H1 (cell line): ENCODE measurements at regions not wholly inside any gene's neighbourhood (a gene's known extent, or its start where the extent isn't known, plus 50 kb on each side); places are given as distances from the start of the nearest gene placed in this dataset.

Source experiments
- FOSL1 ChIP-seq: IDR thresholded peaks from 2 replicates; pipeline ENCODE4 v1.6.1; 2011; ENCODE audit warnings: mild to moderate bottlenecking, low read depth, low read length, moderate library complexity; ENCODE audit not compliant: insufficient read depth
- GTF2F1 ChIP-seq: IDR thresholded peaks from 2 replicates; pipeline ENCODE4 v1.6.1; 2012; ENCODE audit warnings: low read depth, low read length, improper control_type of control experiment, borderline replicate concordance
- TF ChIP-seq, protein P1 (sequence below), 3 experiments: IDR thresholded peaks; 1 replicate in 2 of 3; 2 replicates in 1 of 3; pipeline versions ENCODE4 v1.5.1 to v1.6.1; 2011; ENCODE audit warnings: low read length in 3 of 3, mild to moderate bottlenecking in 3 of 3, inconsistent platforms in 2 of 3, low read depth in 1 of 3, moderate library complexity in 1 of 3; ENCODE audit not compliant: insufficient read depth in 1 of 3; ENCODE audit errors: control extremely low read depth in 1 of 3
- TF ChIP-seq, protein P2 (sequence below): IDR thresholded peaks from 2 replicates; pipeline ENCODE4 v1.6.1; 2012; ENCODE audit warnings: inconsistent platforms

DNA sequence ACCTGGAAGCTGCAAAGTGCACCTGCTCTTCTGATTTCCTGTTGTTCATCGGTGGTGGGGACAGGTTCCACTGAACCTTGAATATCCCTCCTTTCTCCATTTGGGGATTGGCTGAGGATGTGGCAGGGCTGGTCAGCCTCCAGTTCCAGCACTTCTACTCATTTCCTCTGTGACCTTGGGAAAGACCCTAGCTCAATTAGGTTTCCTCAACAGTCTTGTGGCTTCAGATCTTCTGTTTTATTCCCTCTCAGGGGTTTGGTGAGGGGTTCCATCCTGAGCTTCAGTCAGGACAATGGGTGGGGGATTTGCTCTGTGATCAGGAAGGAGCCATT is 317.1 kb upstream of the PROX1 start:
- TF ChIP-seq, protein P1, sequence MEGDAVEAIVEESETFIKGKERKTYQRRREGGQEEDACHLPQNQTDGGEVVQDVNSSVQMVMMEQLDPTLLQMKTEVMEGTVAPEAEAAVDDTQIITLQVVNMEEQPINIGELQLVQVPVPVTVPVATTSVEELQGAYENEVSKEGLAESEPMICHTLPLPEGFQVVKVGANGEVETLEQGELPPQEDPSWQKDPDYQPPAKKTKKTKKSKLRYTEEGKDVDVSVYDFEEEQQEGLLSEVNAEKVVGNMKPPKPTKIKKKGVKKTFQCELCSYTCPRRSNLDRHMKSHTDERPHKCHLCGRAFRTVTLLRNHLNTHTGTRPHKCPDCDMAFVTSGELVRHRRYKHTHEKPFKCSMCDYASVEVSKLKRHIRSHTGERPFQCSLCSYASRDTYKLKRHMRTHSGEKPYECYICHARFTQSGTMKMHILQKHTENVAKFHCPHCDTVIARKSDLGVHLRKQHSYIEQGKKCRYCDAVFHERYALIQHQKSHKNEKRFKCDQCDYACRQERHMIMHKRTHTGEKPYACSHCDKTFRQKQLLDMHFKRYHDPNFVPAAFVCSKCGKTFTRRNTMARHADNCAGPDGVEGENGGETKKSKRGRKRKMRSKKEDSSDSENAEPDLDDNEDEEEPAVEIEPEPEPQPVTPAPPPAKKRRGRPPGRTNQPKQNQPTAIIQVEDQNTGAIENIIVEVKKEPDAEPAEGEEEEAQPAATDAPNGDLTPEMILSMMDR (IDR thresholded peaks at IDR 0.05; ENCODE audit: control extremely low read depth in 1 of 3, insufficient read depth in 1 of 3, low read depth in 1 of 3, low read length in 3 of 3): no peak
- no peak for TF ChIP-seq FOSL1
- TF ChIP-seq, protein P2, sequence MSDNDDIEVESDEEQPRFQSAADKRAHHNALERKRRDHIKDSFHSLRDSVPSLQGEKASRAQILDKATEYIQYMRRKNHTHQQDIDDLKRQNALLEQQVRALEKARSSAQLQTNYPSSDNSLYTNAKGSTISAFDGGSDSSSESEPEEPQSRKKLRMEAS: no peak
- no peak for TF ChIP-seq GTF2F1
